IPS-NIHi7 (cell line): ENCODE measurements at regions not wholly inside any gene's neighbourhood (a gene's known extent, or its start where the extent isn't known, plus 50 kb on each side); places are given as distances from the start of the nearest gene placed in this dataset.
"Not testable (repeated sequence)": the region's sequence is repeated elsewhere in the genome, so short reads cannot be mapped to it uniquely, and the experiment has no call there.

ENCODE experiments used
- DNase-seq: peaks from one replicate; pipeline ENCODE4 v3.0.0; 2012; ENCODE audit warnings: mixed read lengths; ENCODE audit errors: extremely low spot score

DNA sequence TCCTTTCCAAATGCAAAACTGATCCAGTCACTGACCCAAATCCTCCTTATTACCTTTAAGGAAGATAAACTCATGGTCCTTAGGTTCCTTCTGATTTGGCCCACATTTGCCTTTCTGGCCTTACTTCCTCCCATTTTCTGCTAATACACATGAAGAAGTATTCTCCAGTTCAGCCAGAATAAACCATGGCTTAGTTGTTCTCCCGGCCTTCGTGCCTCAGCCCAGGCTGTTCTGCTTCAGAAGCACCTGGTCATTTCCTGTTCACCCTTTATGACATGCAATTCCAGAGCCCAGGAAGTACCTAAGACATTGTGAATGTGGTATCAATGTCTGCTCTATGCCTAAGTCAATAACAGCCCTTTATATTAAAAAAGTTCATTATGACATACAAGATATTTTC, 4790.1 kb upstream of the OR11H1 start:
- DNase-seq = not testable (repeated sequence)

- no peak for DNase-seq
Measured at GRCh38 chr22:10741210-10741609, 4786.8 kb upstream of the OR11H1 start.

- DNase-seq = peak; percentile 10
Measured at GRCh38 chr22:10741776-10742630, 4786.0 kb upstream of the OR11H1 start.

DNA sequence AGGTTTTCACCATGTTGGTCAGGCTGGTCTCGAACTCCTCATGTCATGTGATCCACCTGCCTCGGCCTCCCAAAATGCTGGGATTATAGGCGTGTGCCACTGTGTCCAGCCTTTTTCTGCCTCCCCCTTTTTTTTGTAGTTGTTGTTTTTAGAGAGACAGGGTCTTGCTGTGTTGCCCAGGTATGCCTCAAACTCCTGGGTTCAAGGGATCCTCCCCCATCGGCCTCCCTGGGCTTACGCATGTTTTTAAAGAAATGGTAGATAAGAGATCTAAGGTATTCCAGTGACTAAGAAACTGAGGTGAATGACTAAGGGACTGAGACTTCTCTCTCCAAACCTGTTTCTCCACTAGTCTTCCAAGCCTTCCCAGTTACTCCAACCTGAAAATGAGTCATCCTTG, 4781.6 kb upstream of the OR11H1 start:
- not testable (repeated sequence) for DNase-seq

GRCh38 chr22:10747227-10747626, 4780.8 kb upstream of the OR11H1 start:
- not testable (repeated sequence) for DNase-seq

- not testable (repeated sequence) for DNase-seq
Measured at GRCh38 chr22:10748751-10749150, 4779.2 kb upstream of the OR11H1 start.

DNA sequence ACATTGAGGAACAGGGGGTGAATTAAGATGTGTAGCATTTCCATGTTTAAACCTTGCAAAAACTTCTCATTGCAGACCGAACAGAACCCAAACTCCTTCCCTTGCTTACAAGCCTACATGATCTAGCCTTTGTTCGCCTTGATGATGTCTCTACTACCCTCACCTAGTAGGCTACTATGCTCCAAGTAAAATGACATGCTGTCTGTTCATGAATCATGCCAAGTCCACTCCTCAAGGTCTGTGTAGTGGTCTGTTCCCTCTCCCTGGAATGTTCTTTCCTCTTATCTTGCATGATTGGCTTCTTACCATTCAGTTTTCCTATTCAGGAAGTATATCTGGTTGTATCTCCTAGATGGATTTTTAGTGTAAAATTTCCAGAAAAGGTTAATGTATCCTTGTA, 4778.6 kb upstream of the OR11H1 start:
- not testable (repeated sequence) for DNase-seq

DNA sequence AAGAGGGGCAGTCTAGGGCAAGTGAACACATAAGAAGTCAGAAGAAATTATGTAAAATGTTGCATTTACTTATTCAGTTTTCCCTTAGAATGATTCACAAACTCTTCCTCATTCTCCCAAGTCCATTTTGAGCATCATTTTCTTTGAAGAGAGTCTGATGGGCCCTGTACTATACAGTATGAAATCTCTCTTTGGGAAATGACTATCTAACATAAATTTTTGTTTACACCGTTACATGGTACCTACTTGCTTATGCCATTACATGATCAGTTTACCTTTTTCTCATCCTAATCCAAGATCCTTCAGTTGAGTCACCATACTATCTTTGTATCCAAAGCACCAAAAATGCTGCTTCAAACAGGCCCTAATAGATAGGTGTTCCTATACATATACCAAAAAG, 4774.4 kb upstream of the OR11H1 start:
- not testable (repeated sequence) for DNase-seq

GRCh38 chr22:10755350-10755749, 4772.6 kb upstream of the OR11H1 start:
- DNase-seq = not testable (repeated sequence)

- not testable (repeated sequence) for DNase-seq
Measured at GRCh38 chr22:10760418-10760817, 4767.6 kb upstream of the OR11H1 start.

- DNase-seq = not testable (repeated sequence)
Measured at GRCh38 chr22:10766320-10766719, 4761.7 kb upstream of the OR11H1 start.

- not testable (repeated sequence) for DNase-seq
Measured at GRCh38 chr22:10768875-10769274, 4759.1 kb upstream of the OR11H1 start.

DNA sequence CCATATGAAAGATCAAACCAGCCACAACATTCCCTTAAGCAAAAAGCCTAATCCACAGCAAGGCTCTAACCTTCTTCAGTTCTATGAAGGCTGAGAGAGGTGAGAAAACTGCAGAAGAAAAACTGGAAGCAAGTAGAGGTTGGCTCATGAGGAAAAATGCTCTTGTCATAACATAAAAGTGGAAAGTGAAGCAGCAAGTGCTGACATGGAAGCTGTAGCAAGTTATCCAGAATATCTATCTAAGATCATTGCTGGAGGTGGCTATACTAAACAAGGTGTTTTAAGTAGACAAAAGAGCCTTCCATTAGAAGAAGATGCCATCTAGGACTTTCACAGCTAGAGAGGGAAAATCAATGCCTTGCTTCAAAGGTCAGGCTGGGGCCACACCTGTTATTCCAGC, 4756.2 kb upstream of the OR11H1 start:
- not testable (repeated sequence) for DNase-seq

DNA sequence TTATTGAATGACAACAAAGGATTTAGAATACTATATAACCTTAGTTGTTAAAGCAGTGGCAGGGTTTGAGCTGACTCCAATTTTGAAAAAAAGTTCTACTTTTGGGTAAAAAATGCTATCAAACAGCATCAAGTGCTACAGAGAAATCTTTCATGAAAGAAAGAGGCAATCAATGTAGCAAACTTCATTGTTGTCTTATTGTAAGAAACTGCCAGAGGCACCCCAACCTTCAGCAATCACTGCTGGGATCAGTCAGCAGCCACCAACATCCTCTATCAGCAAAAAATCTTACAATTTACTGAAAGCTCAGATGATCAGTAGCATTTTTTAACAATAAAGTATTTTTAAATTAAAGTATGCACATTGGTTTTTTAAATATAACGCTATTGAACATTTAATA, 4754.7 kb upstream of the OR11H1 start:
- not testable (repeated sequence) for DNase-seq

DNA sequence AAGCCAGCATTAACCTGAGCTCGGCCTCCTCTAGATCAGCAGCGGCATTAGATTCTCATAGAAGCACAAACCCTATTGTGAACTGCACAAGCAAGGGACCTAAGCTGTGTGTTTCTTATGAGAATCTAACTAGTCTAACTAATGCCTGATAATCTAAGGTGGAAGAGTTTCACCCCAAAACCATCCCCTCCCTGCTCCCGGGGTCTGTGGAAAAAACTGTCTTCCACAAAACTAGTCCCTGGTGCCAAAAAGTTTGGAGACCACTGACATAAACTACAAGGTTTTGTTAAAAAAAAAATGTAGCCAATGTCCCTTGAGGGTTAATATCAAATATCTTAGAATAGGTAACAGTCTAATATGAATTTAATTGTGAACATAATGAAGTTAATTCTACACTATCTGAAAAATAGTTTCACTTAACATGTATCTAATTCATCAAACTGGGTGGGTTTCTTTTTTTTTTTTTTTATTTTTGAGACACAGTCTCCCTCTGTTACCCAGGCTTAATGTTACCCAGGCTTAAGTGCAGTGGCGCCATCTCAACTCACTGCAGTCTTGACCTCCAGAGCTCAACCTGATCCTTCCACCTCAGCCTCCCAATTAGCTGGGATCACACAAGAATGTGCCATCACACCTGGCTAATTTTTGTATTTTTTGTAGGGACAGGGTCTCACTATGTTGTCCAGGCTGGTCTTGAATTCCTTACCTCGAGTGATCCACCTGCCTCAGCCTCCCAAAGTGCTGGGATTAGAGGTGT, 4752.2 kb upstream of the OR11H1 start:
- DNase-seq = not testable (repeated sequence)

- not testable (repeated sequence) for DNase-seq
Measured at GRCh38 chr22:10776358-10776729, 4751.6 kb upstream of the OR11H1 start.

- not testable (repeated sequence) for DNase-seq
Measured at GRCh38 chr22:10777733-10778132, 4750.3 kb upstream of the OR11H1 start.

DNA sequence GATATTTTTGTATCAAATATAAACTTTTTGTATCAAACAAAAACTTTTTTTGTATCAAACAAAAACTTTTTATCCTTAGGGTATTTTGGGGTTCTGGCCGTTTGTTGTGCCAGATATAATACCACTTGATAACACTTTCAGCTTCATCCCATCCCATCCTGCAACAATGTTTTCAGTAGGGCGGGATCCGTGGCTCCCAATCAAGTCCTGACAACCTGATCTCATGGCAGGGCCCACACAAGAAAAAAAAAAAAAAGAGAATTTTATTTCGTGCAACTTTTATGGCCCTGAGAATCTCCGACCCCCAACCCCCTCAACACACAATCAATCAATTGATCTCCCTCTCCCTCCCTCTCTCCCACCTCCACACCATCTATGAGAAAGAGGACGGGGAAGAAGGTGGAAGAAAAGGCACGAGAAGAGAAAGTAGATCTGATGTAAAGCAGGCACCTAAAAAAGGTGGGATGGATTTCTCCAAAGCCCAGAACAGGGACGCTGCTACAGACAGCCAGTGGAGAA, 4749.6 kb upstream of the OR11H1 start:
- DNase-seq = no peak

GRCh38 chr22:10779200-10779599, 4748.8 kb upstream of the OR11H1 start:
- not testable (repeated sequence) for DNase-seq

DNA sequence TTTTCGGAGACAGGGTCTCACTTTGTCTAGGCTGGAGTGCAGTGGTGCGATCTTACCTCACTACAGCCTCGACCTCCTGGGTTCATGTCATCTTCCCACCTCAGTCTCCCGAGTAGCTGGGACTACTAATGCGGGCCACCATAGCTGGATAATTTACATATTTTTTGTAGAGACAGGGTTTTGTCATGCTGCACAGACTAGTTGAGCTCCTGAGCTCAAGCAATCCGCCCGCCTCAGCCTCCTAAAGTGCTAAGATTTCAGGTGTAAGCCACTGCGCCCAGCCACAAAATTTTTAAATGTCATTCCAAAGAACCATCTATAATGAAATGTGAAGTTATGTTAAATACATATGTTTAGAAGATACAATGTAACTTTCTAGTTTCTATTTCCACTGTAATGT, 4747.7 kb upstream of the OR11H1 start:
- no peak for DNase-seq

DNA sequence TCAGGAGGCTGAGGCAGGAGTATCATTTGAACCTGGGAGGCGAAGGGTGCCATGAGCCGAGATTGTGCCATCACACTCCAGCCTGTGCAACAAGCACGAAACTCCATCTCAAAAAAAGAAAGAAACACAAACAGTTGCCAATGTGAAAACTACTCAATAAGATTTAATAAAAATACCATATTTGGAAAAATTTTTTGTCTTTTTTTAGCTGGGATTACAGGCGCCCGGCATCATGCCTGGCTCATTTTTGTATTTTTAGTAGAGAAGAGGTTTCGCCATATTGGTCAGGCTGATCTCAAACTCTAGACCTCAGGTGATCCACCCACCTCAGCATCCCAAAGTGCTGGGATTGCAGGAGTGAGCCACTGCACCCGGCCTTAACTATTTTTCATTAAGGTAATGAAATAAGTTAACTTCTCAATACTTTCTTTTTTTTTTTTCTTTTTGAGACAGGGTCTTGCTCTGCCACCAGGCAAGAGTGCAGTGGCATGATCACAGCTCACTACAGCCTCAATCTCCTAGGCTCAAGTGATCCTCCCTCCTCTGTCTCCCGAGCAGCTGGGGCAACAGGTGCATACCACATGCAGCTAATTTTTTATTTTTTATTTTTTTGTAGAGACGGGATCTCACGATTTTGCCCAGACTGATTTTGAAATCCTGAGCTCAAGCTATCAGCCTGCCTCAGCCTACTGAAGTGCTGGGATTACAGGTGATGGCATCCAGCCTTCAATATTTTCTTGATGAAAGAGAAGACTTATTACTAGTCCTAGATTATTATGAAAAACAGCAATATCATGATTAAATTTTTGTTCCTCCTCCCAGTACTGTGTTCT, 4746.2 kb upstream of the OR11H1 start:
- DNase-seq = no peak
